SK-N-MC (cell line): ENCODE measurements at regions not wholly inside any gene's neighbourhood (a gene's known extent, or its start where the extent isn't known, plus 50 kb on each side); places are given as distances from the start of the nearest gene placed in this dataset.

Experiments used
- DNase-seq: peaks from one replicate; pipeline ENCODE4 v3.0.0-alpha.2; 2011; ENCODE audit warnings: low read depth, low spot score
- H3K27ac ChIP-seq: fragments of 200-600 bp; sonication (generic); 2 replicates; pipeline ENCODE4 v1.5.1; 2016; ENCODE audit warnings: mixed run types
- H3K36me3 ChIP-seq: fragments of 200-600 bp; sonication (generic); 2 replicates; pipeline ENCODE4 v1.6.1; 2017; ENCODE audit warnings: antibody characterized with exemption, low read length, mixed read lengths; ENCODE audit not compliant: insufficient read depth
- H3K4me3 ChIP-seq: fragments of 200-600 bp; sonication (generic); 2 replicates; pipeline ENCODE4 v1.5.1; 2016
- H3K9ac ChIP-seq: fragments of 200-600 bp; sonication (generic); 2 replicates; pipeline ENCODE4 v1.8.0; 2017; ENCODE audit warnings: mixed run types, mixed read lengths; ENCODE audit not compliant: insufficient read length
- H3K9me3 ChIP-seq: fragments of 200-600 bp; sonication (generic); 2 replicates; pipeline ENCODE4 v1.6.1; 2017; ENCODE audit warnings: low read depth, mild to moderate bottlenecking, antibody characterized with exemption, low read length, moderate library complexity, mixed read lengths
- EZH2 ChIP-seq: fragments of 200-600 bp; sonication (generic); IDR thresholded peaks from one replicate; pipeline ENCODE4 v1.6.1; 2017; ENCODE audit warnings: antibody characterized with exemption
- FOXP2 ChIP-seq: optimal IDR thresholded peaks from 2 replicates; pipeline ENCODE3; 2011; ENCODE audit warnings: mild to moderate bottlenecking, moderate library complexity; ENCODE audit not compliant: insufficient read depth; ENCODE audit errors: extremely low read length, control extremely low read depth
- POLR2AphosphoS5 ChIP-seq: IDR thresholded peaks from 2 replicates; pipeline ENCODE4 v1.6.1; 2012; ENCODE audit warnings: mild to moderate bottlenecking, low read depth, low read length, borderline replicate concordance

GRCh38 chr2:103423100-103423499 lies 661.3 kb downstream of the TMEM182 start:
- TF ChIP-seq POLR2AphosphoS5: no peak
- no peak for TF ChIP-seq EZH2
- TF ChIP-seq FOXP2: no peak
- no peaks in the 10 kb centered on the region for H3K36me3 ChIP-seq
- H3K9me3 ChIP-seq: no peaks in the 10 kb centered on the region
- no peak overlapping the region for H3K9ac ChIP-seq
- no peak overlapping the region for H3K27ac ChIP-seq
- H3K4me3 ChIP-seq: no peak overlapping the region
- no peak for DNase-seq

- no peaks in the 10 kb centered on the region for H3K9me3 ChIP-seq
- no peaks in the 10 kb centered on the region for H3K36me3 ChIP-seq
- no peak overlapping the region for H3K27ac ChIP-seq
- TF ChIP-seq POLR2AphosphoS5 (no peak), FOXP2 (no peak)
- no peak overlapping the region for H3K9ac ChIP-seq
- DNase-seq: no peak
- no peak overlapping the region for H3K4me3 ChIP-seq
These were observed 665.7 kb downstream of the TMEM182 start for GRCh38 chr2:103427567-103427966.

GRCh38 chr2:103430191-103430590 lies 668.4 kb downstream of the TMEM182 start:
- no peak overlapping the region for H3K4me3 ChIP-seq
- no peak overlapping the region for H3K27ac ChIP-seq
- no peak overlapping the region for H3K9ac ChIP-seq
- H3K9me3 ChIP-seq: no peaks in the 10 kb centered on the region
- TF ChIP-seq POLR2AphosphoS5 (no peak), FOXP2 (no peak), EZH2 (no peak)
- DNase-seq: no peak
- no peaks in the 10 kb centered on the region for H3K36me3 ChIP-seq

GRCh38 chr2:103435010-103435409 lies 673.2 kb downstream of the TMEM182 start:
- H3K4me3 ChIP-seq: no peak overlapping the region
- H3K27ac ChIP-seq: no peak overlapping the region
- no peak for DNase-seq
- TF ChIP-seq FOXP2 (no peak), EZH2 (no peak), POLR2AphosphoS5 (no peak)
- no peaks in the 10 kb centered on the region for H3K36me3 ChIP-seq
- no peaks in the 10 kb centered on the region for H3K9me3 ChIP-seq
- no peak overlapping the region for H3K9ac ChIP-seq

- no peaks in the 10 kb centered on the region for H3K36me3 ChIP-seq
- H3K9ac ChIP-seq: no peak overlapping the region
- no peak for DNase-seq
- H3K27ac ChIP-seq: no peak overlapping the region
- H3K4me3 ChIP-seq: no peak overlapping the region
- no peak for TF ChIP-seq EZH2
- no peak for TF ChIP-seq FOXP2
- TF ChIP-seq POLR2AphosphoS5: no peak
- H3K9me3 ChIP-seq: no peaks in the 10 kb centered on the region
These were observed 675.3 kb downstream of the TMEM182 start for GRCh38 chr2:103437161-103437560.

- no peaks in the 10 kb centered on the region for H3K9me3 ChIP-seq
- no peak overlapping the region for H3K9ac ChIP-seq
- no peak for DNase-seq
- H3K4me3 ChIP-seq: no peak overlapping the region
- H3K27ac ChIP-seq: no peak overlapping the region
- no peaks in the 10 kb centered on the region for H3K36me3 ChIP-seq
- TF ChIP-seq FOXP2 (no peak), POLR2AphosphoS5 (no peak), EZH2 (no peak)
These were observed 683.5 kb downstream of the TMEM182 start for GRCh38 chr2:103445347-103445746.

GRCh38 chr2:103448495-103448894 lies 686.7 kb downstream of the TMEM182 start:
- Histone ChIP-seq H3K4me3 (no peak overlapping the region), H3K36me3 (no peaks in the 10 kb centered on the region), H3K9ac (no peak overlapping the region), H3K27ac (no peak overlapping the region), H3K9me3 (no peaks in the 10 kb centered on the region)
- DNase-seq: no peak
- no peak for TF ChIP-seq FOXP2
- no peak for TF ChIP-seq EZH2
- TF ChIP-seq POLR2AphosphoS5: no peak

GRCh38 chr2:103451283-103451682 lies 689.5 kb downstream of the TMEM182 start:
- Histone ChIP-seq H3K4me3 (no peak overlapping the region), H3K9ac (no peak overlapping the region), H3K27ac (no peak overlapping the region), H3K9me3 (no peaks in the 10 kb centered on the region), H3K36me3 (no peaks in the 10 kb centered on the region)
- no peak for DNase-seq
- TF ChIP-seq EZH2 (no peak), FOXP2 (no peak), POLR2AphosphoS5 (no peak)

- Histone ChIP-seq H3K36me3 (no peaks in the 10 kb centered on the region), H3K4me3 (no peak overlapping the region), H3K27ac (no peak overlapping the region), H3K9me3 (no peaks in the 10 kb centered on the region), H3K9ac (no peak overlapping the region)
- TF ChIP-seq POLR2AphosphoS5: no peak
- TF ChIP-seq FOXP2: no peak
- TF ChIP-seq EZH2: no peak
- no peak for DNase-seq
These were observed 697.5 kb downstream of the TMEM182 start for GRCh38 chr2:103459283-103459682.
